GM18951 (cell line): ENCODE measurements at regions not wholly inside any gene's neighbourhood (a gene's known extent, or its start where the extent isn't known, plus 50 kb on each side); places are given as distances from the start of the nearest gene placed in this dataset.

Experiments used
- POLR2A ChIP-seq: IDR thresholded peaks from 4 replicates; pipeline ENCODE4 v1.6.1; 2011; ENCODE audit warnings: mild to moderate bottlenecking; ENCODE audit not compliant: insufficient read length, insufficient read depth; ENCODE audit errors: extremely low read depth
- in situ Hi-C: fragments of 300-500 bp; cut with MboI; formaldehyde crosslinking; loops from one replicate; pipeline ENCODE4 v1.12.0; 2022; ENCODE audit warnings: low sequenced_read_pairs, mixed read lengths, inconsistent platforms; ENCODE audit not compliant: unreplicated experiment

- in situ Hi-C loops: no loop called here
- TF ChIP-seq POLR2A: no peak
These were observed 262.4 kb downstream of the USP25 start for GRCh38 chr21:15992171-15992570.

DNA sequence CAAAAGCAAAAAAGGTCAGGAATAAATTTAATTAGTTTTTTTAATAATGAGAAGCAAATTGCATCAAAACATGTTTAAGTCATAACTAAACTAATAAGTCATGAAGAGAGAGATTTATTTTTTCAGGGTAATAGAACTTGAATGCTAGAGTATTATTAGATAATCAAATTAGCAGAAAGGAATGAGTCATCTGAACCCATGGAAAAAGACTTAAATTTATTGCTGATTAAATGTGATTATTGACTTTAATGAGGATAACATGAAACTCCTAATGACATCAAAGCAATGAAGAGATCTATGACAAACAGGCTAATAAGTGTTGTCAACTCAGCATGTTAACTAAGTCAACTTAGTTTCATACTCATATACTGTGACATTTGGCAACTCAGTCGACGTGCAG lies 264.2 kb downstream of the USP25 start:
- no peak for TF ChIP-seq POLR2A
- in situ Hi-C loops: no loop called here

- in situ Hi-C loops: no loop called here
- TF ChIP-seq POLR2A: no peak
These were observed 270.0 kb downstream of the USP25 start for GRCh38 chr21:15999741-16000140.

- in situ Hi-C loops: no loop called here
- no peak for TF ChIP-seq POLR2A
These were observed 273.2 kb downstream of the USP25 start for GRCh38 chr21:16002874-16003466.

GRCh38 chr21:16004086-16004485 lies 274.3 kb downstream of the USP25 start:
- TF ChIP-seq POLR2A: no peak
- in situ Hi-C loops: no loop called here

- in situ Hi-C loops: no loop called here
- TF ChIP-seq POLR2A: no peak
These were observed 274.7 kb downstream of the USP25 start for GRCh38 chr21:16004523-16004922.

GRCh38 chr21:16005996-16006395 lies 276.2 kb downstream of the USP25 start:
- in situ Hi-C loops: no loop called here
- no peak for TF ChIP-seq POLR2A

DNA sequence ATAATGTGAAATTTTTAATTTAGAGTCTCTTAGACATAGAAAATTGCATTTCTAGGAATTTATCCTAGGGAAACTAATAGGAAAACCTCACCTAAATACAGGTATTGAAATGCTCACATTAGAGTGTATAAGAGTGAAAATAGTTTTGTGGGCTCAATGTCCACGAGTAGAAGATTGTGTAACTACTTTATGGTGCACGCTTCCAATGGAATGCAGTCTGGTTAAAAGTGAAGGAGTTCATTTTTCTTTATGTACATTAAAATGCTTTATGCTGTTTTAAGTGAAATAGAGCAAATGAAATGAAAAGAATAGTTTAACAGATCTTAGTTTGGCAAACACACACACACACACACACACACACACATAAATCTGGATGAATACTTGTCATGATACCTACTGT lies 278.2 kb downstream of the USP25 start:
- in situ Hi-C loops: no loop called here

GRCh38 chr21:16011719-16012118 lies 281.9 kb downstream of the USP25 start:
- no peak for TF ChIP-seq POLR2A
- in situ Hi-C loops: no loop called here

More for the DNA sequence above, 278.2 kb downstream of the USP25 start:
- no peak for TF ChIP-seq POLR2A

DNA sequence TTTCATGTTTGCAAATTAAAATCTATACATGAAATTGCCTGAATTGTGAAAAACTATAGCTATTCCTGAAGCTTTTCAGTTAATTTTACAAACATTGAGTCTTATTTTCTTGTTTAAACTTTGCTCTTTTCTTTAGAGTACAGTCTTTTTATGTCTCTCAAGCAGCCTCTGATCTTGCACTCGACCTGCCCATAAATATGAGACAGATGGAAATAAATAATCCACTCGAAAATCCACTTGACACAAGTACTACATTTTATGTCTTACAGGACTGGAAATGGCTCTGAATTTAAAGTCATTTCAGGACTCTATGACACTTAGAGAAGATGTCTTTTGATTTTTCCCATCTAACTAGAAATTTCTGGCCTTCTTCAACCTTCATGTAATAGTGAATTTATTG lies 283.8 kb downstream of the USP25 start:
- TF ChIP-seq POLR2A: no peak
- in situ Hi-C loops: no loop called here

GRCh38 chr21:16020878-16021277 lies 291.1 kb downstream of the USP25 start:
- in situ Hi-C loops: no loop called here
- no peak for TF ChIP-seq POLR2A

DNA sequence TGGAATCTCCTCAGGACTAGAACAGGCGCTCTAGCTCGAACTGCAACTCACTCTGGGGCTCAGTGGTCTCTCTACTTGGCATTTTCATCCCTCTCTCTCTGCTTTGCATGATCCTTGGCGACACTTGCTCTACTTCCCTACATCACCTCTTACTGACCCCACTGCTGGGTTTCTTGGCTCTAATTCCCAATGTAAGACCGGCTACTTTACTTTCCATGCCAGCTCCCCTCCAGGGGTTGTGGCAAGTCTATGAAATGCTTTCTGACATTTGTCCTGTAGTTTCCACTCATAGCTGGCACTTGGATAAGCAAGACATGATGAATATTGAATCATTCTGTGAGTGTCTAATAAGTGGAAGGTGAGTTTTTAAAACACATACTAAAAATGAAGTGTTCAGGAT lies 292.3 kb downstream of the USP25 start:
- in situ Hi-C loops: no loop called here

DNA sequence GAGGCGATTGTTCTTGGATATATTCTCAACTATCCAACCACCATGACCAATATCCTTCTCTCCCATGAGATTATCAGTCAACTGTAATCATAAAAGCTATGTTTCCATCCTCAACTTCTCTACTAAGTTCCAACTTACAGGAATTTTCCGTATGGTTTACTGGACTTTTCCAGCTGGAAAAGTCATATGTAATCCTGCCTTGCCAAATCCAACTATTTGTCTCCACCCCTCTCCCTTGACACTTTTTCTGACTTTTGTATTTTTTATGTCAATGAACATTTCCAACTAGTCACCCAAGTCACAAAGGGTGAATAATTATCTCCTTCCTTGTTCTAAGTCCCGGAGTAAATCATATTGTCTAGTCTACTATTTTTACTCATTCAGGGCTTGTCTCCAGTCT lies 293.1 kb downstream of the USP25 start:
- TF ChIP-seq POLR2A: no peak
- in situ Hi-C loops: no loop called here

More for the DNA sequence above, 292.3 kb downstream of the USP25 start:
- TF ChIP-seq POLR2A: no peak

DNA sequence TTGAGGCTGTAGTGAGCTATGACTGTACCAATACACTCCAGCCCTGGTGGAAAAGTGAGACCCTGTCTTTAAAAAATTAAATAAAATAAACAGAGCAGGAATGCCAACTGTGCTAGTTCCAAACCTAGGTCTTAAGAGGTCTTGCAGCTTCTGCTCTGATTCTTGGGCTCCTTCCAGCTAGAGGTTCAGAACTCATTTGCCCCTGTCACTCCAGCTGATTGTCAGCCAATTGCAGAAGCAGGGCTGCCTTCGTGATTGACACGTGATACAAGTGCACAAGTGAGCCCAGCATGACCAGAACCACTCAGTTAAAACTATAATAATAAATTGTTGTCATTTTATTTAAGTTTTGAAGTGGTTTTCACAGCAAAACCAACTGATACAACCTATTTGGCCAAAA lies 298.4 kb downstream of the USP25 start:
- TF ChIP-seq POLR2A: no peak
- in situ Hi-C loops: no loop called here

DNA sequence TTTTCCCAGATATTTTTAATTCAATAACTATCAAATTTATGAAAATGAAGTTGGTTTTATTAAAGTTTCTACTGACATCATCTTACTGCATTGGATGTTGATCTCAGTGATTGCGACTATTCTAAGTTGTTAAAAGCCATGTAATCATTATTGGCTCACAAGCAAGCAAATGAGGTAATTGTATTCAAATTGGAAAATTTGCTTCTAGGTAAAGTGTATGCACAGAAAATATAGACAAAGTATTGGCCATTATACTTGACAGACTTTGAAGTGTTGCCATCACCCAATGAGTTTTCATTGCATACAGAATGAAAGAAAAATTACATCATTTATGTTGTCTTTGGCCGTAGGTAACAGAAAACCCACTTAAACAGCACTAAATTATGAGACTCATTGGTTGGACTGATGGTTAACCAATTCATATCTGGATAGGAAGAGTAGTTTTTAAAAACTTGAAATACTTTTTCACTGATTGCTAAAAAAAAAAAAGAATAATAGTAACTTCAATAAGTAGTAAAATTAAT lies 299.2 kb downstream of the USP25 start:
- in situ Hi-C loops: no loop called here
- no peak for TF ChIP-seq POLR2A
